SK-N-SH treated with all-trans-retinoic acid at 6 μM for 48 hours (cell line): ENCODE measurements at regions not wholly inside any gene's neighbourhood (a gene's known extent, or its start where the extent isn't known, plus 50 kb on each side); places are given as distances from the start of the nearest gene placed in this dataset.

Source experiments
- CSDC2 ChIP-seq: fragments of 250-450 bp; sonication (Bioruptor Pico); IDR thresholded peaks from 2 replicates; pipeline ENCODE4 v1.5.0; 2020; ENCODE audit warnings: mild to moderate bottlenecking, moderate library complexity
- ISL1 ChIP-seq: fragments of 250-450 bp; sonication (Bioruptor Pico); IDR thresholded peaks from 2 replicates; pipeline ENCODE4 v2.1.2; 2022; ENCODE audit warnings: mild to moderate bottlenecking, moderate library complexity
- PATZ1 ChIP-seq: fragments of 250-450 bp; sonication (Bioruptor Pico); IDR thresholded peaks from 2 replicates; pipeline ENCODE4 v1.8.0; 2020; ENCODE audit warnings: mild to moderate bottlenecking, moderate library complexity, borderline replicate concordance
- POU6F1 ChIP-seq: fragments of 250-450 bp; sonication (Bioruptor Pico); IDR thresholded peaks from 2 replicates; pipeline ENCODE4 v1.8.0; 2021; ENCODE audit warnings: low read depth, mild to moderate bottlenecking, moderate library complexity, borderline replicate concordance
- ZFP3 ChIP-seq: fragments of 250-450 bp; sonication (Bioruptor Pico); IDR thresholded peaks from 2 replicates; pipeline ENCODE4 v1.5.0; 2020; ENCODE audit warnings: mild to moderate bottlenecking, moderate library complexity
- ZNF565 ChIP-seq: fragments of 450-650 bp; formaldehyde crosslinking; conservative IDR thresholded peaks from 2 replicates; pipeline ENCODE4 v1.5.0; 2020; ENCODE audit warnings: low read depth, mild to moderate bottlenecking, moderate library complexity
- ZNF70 ChIP-seq: fragments of 450-650 bp; formaldehyde crosslinking; IDR thresholded peaks from 2 replicates; pipeline ENCODE4 v1.5.0; 2020; ENCODE audit warnings: mild to moderate bottlenecking, moderate library complexity
- TF ChIP-seq, protein P1 (sequence below): fragments of 250-450 bp; sonication (Bioruptor Pico); IDR thresholded peaks from 2 replicates; pipeline ENCODE4 v1.5.1; 2020; ENCODE audit warnings: low read depth, mild to moderate bottlenecking, moderate library complexity
- TF ChIP-seq, protein P2 (sequence below): fragments of 250-450 bp; sonication (Bioruptor Pico); IDR thresholded peaks from 2 replicates; pipeline ENCODE4 v1.5.1; 2021; ENCODE audit warnings: mild to moderate bottlenecking, moderate library complexity

DNA sequence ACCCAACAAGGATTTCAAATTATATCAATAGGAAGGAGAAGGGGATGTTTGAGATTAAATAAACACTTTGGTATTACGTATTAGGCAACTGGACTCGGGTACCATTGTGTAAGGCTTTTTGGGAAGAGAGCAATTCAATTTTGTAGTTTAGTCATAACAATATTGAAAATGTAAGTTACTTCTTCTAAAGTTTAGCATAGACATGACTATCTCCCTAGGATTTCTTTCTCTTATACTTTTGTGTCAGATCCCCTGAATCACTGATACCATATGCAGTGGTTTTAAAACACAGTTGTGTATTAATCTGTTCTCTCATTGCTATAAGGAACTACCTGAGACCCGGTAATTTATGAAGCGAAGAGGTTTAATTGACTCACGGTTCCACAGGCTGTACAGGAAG is 123.8 kb upstream of the FAM9C start:
- TF ChIP-seq, protein P1, sequence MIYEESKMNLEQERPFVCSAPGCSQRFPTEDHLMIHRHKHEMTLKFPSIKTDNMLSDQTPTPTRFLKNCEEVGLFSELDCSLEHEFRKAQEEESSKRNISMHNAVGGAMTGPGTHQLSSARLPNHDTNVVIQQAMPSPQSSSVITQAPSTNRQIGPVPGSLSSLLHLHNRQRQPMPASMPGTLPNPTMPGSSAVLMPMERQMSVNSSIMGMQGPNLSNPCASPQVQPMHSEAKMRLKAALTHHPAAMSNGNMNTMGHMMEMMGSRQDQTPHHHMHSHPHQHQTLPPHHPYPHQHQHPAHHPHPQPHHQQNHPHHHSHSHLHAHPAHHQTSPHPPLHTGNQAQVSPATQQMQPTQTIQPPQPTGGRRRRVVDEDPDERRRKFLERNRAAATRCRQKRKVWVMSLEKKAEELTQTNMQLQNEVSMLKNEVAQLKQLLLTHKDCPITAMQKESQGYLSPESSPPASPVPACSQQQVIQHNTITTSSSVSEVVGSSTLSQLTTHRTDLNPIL (CRISPR knock-in tag) = no peak
- no peak for TF ChIP-seq ZNF70
- TF ChIP-seq POU6F1 = no peak
- TF ChIP-seq PATZ1 = no peak
- TF ChIP-seq ZNF565 (CRISPR knock-in tag) = no peak
- no peak for TF ChIP-seq ISL1 (CRISPR knock-in tag)
- no peak for TF ChIP-seq ZFP3 (CRISPR knock-in tag)
- TF ChIP-seq, protein P2, sequence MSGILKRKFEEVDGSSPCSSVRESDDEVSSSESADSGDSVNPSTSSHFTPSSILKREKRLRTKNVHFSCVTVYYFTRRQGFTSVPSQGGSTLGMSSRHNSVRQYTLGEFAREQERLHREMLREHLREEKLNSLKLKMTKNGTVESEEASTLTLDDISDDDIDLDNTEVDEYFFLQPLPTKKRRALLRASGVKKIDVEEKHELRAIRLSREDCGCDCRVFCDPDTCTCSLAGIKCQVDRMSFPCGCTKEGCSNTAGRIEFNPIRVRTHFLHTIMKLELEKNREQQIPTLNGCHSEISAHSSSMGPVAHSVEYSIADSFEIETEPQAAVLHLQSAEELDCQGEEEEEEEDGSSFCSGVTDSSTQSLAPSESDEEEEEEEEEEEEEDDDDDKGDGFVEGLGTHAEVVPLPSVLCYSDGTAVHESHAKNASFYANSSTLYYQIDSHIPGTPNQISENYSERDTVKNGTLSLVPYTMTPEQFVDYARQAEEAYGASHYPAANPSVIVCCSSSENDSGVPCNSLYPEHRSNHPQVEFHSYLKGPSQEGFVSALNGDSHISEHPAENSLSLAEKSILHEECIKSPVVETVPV (CRISPR knock-in tag) = no peak
- no peak for TF ChIP-seq CSDC2 (CRISPR knock-in tag)
